A549 (cell line): ENCODE measurements at regions not wholly inside any gene's neighbourhood (a gene's known extent, or its start where the extent isn't known, plus 50 kb on each side); places are given as distances from the start of the nearest gene placed in this dataset.

Experiments
- ATAC-seq, 2 experiments: fragments of 200-7000 bp in 1 of 2; fragments of >200 bp in 1 of 2; cut with Nextera tagmentation in 1 of 2; cut with Tn5 transposase in 1 of 2; 3 replicates each; pipeline versions ENCODE4 v1.8.0 to v1.9.1; 2018 to 2020; ENCODE audit warnings: mild to moderate bottlenecking in 1 of 2, moderate library complexity in 1 of 2
- CTCF ChIA-PET: fragments of 300-600 bp; sonication (Branson Sonifier 250); formaldehyde crosslinking; extraction: SDS; loops from one replicate; lab custom pipeline; 2021; ENCODE audit warnings: antibody characterized with exemption, inconsistent platforms; lab: Yijun Ruan, JAX
- POLR2A ChIA-PET: fragments of 350-600 bp; formaldehyde crosslinking; extraction: SDS; loops from one replicate; lab custom pipeline; 2021; ENCODE audit warnings: antibody characterized with exemption, inconsistent platforms; lab: Yijun Ruan, JAX
- DNase-seq, 2 experiments: peaks; one replicate each; pipeline versions ENCODE4 v3.0.0 to v3.0.0-alpha.2; 2011 to 2016; ENCODE audit warnings: low read depth in 1 of 2, low spot score in 1 of 2
- FAIRE-seq: peaks from 2 replicates; lab custom pipeline; 2011; peaks lifted over from hg19 to GRCh38; lab: Jason Lieb, UNC
- H3K27ac ChIP-seq, 2 experiments: fragments of >200 bp; sonication (Bioruptor Twin); formaldehyde crosslinking; 3 replicates each; pipeline ENCODE4 v1.5.1; 2016 to 2017
- H3K4me1 ChIP-seq: fragments of >200 bp; sonication (Bioruptor Twin); formaldehyde crosslinking; 3 replicates; pipeline ENCODE4 v1.6.1; 2016
- H3K4me2 ChIP-seq: fragments of >200 bp; sonication (Bioruptor Twin); formaldehyde crosslinking; 3 replicates; pipeline ENCODE4 v1.6.1; 2016
- H3K4me3 ChIP-seq: fragments of >200 bp; sonication (Bioruptor Twin); formaldehyde crosslinking; 3 replicates; pipeline ENCODE4 v1.5.1; 2016
- H3K9me3 ChIP-seq: fragments of >200 bp; sonication (Bioruptor Twin); formaldehyde crosslinking; 3 replicates; pipeline ENCODE4 v1.6.1; 2016
- BHLHE40 ChIP-seq: IDR thresholded peaks from 2 replicates; pipeline ENCODE4 v1.6.1; 2012; ENCODE audit warnings: low read depth, low read length, inconsistent platforms
- CBX8 ChIP-seq: fragments of 200-600 bp; sonication (generic); IDR thresholded peaks from 2 replicates; pipeline ENCODE4 v1.6.1; 2016
- CEBPB ChIP-seq, 2 experiments: fragments of >200 bp in 1 of 2; sonication (Bioruptor Twin) in 1 of 2; formaldehyde crosslinking in 1 of 2; IDR thresholded peaks; 2 replicates each; pipeline ENCODE4 v1.6.1; 2012 to 2016
- CHD2 ChIP-seq: fragments of 150-350 bp; IDR thresholded peaks from 2 replicates; pipeline ENCODE4 v1.6.1; 2014; ENCODE audit warnings: low read length; ENCODE audit not compliant: partially characterized antibody
- CHD4 ChIP-seq: fragments of 200-600 bp; sonication (generic); IDR thresholded peaks from 2 replicates; pipeline ENCODE4 v1.6.1; 2016; ENCODE audit warnings: antibody characterized with exemption, mild to moderate bottlenecking, borderline replicate concordance
- EHF ChIP-seq: fragments of 250-450 bp; sonication (Bioruptor Pico); IDR thresholded peaks from 2 replicates; pipeline ENCODE4 v1.5.0; 2020; ENCODE audit warnings: mild to moderate bottlenecking
- EHMT2 ChIP-seq: fragments of 200-600 bp; sonication (generic); IDR thresholded peaks from 2 replicates; pipeline ENCODE4 v1.6.1; 2016; ENCODE audit warnings: antibody characterized with exemption, low read depth, mild to moderate bottlenecking, moderate library complexity
- ESRRA ChIP-seq: fragments of 150-350 bp; IDR thresholded peaks from 2 replicates; pipeline ENCODE4 v1.6.1; 2014; ENCODE audit warnings: mild to moderate bottlenecking, low read length, borderline replicate concordance
- HDAC2 ChIP-seq: fragments of 200-600 bp; sonication (generic); IDR thresholded peaks from 2 replicates; pipeline ENCODE4 v1.6.1; 2016
- HOXA7 ChIP-seq: fragments of 250-450 bp; sonication (Bioruptor Pico); IDR thresholded peaks from 2 replicates; pipeline ENCODE4 v1.5.0; 2020; ENCODE audit warnings: mild to moderate bottlenecking, moderate library complexity
- HOXB13 ChIP-seq: fragments of 250-450 bp; sonication (Bioruptor Pico); IDR thresholded peaks from 2 replicates; pipeline ENCODE4 v1.5.0; 2020; ENCODE audit warnings: low read depth, mild to moderate bottlenecking, moderate library complexity
- MYC ChIP-seq: IDR thresholded peaks from 2 replicates; pipeline ENCODE4 v1.6.1; 2012; ENCODE audit warnings: mild to moderate bottlenecking, inconsistent platforms, low read length, improper control_type of control experiment, borderline replicate concordance
- NFE2L2 ChIP-seq: fragments of 150-350 bp; conservative IDR thresholded peaks from 2 replicates; pipeline ENCODE4 v1.6.1; 2014; ENCODE audit warnings: low read length
- NPAS2 ChIP-seq: fragments of 250-450 bp; sonication (Bioruptor Pico); IDR thresholded peaks from 2 replicates; pipeline ENCODE4 v1.8.0; 2022; ENCODE audit warnings: mild to moderate bottlenecking, moderate library complexity, borderline replicate concordance
- NR3C1 ChIP-seq: fragments of >200 bp; sonication (Bioruptor Twin); formaldehyde crosslinking; IDR thresholded peaks from 3 replicates; pipeline ENCODE4 v1.6.1; 2017
- POLR2A ChIP-seq: IDR thresholded peaks from 2 replicates; pipeline ENCODE4 v1.6.1; 2012; ENCODE audit warnings: mild to moderate bottlenecking, low read length
- POLR2AphosphoS2 ChIP-seq: conservative IDR thresholded peaks from 2 replicates; pipeline ENCODE4 v1.6.1; 2012; ENCODE audit warnings: low read length, improper control_type of control experiment, inconsistent platforms
- RAD21 ChIP-seq, 2 experiments: fragments of >200 bp in 1 of 2; sonication (Bioruptor Twin) in 1 of 2; formaldehyde crosslinking in 1 of 2; IDR thresholded peaks in 1 of 2; conservative IDR thresholded peaks in 1 of 2; 2 replicates in 1 of 2; 3 replicates in 1 of 2; pipeline ENCODE4 v1.6.1; 2012 to 2018; ENCODE audit warnings: inconsistent platforms in 1 of 2
- RFX5 ChIP-seq: fragments of 450-650 bp; IDR thresholded peaks from 2 replicates; pipeline ENCODE4 v1.7.1; 2014; ENCODE audit warnings: antibody characterized with exemption, mild to moderate bottlenecking, moderate library complexity
- SMC3 ChIP-seq: fragments of >200 bp; sonication (Bioruptor Twin); formaldehyde crosslinking; IDR thresholded peaks from 3 replicates; pipeline ENCODE4 v1.6.1; 2018; ENCODE audit warnings: inconsistent platforms
- SREBF2 ChIP-seq: fragments of 450-650 bp; IDR thresholded peaks from 2 replicates; pipeline ENCODE4 v1.6.1; 2014; ENCODE audit warnings: mild to moderate bottlenecking, moderate library complexity
- TFCP2L1 ChIP-seq: fragments of 250-450 bp; sonication (Bioruptor Pico); IDR thresholded peaks from 2 replicates; pipeline ENCODE4 v1.5.0; 2021; ENCODE audit warnings: mild to moderate bottlenecking
- TP53 ChIP-seq: fragments of 250-450 bp; sonication (Bioruptor Pico); IDR thresholded peaks from 2 replicates; pipeline ENCODE4 v1.5.0; 2021; ENCODE audit warnings: mild to moderate bottlenecking, moderate library complexity
- ZC3H11A ChIP-seq: fragments of 450-650 bp; IDR thresholded peaks from 2 replicates; pipeline ENCODE4 v1.6.1; 2014; ENCODE audit warnings: antibody characterized with exemption, mild to moderate bottlenecking
- ZFP36 ChIP-seq: fragments of 450-650 bp; IDR thresholded peaks from 2 replicates; pipeline ENCODE4 v1.6.1; 2014; ENCODE audit warnings: borderline replicate concordance; ENCODE audit not compliant: partially characterized antibody
- ZNF302 ChIP-seq: fragments of 250-450 bp; sonication (Bioruptor Pico); IDR thresholded peaks from 2 replicates; pipeline ENCODE4 v1.9.0; 2021; ENCODE audit warnings: inconsistent platforms, mild to moderate bottlenecking, moderate library complexity
- WGBS: methylation state at CpG from one replicate; pipeline ENCODE4 v1.1.6; 2017; ENCODE audit errors: missing lambda C conversion rate; 5-methylcytosine and 5-hydroxymethylcytosine counted together
- TF ChIP-seq, protein P1 (sequence below): fragments of 450-650 bp; IDR thresholded peaks from 2 replicates; pipeline ENCODE4 v1.6.1; 2014; ENCODE audit warnings: antibody characterized with exemption
- TF ChIP-seq, protein P2 (sequence below): fragments of >200 bp; sonication (Bioruptor Twin); formaldehyde crosslinking; IDR thresholded peaks from 3 replicates; pipeline ENCODE4 v1.5.1; 2016
- TF ChIP-seq, protein P3 (sequence below): IDR thresholded peaks from 2 replicates; pipeline ENCODE4 v1.6.1; 2012; ENCODE audit warnings: low read depth, borderline replicate concordance
- TF ChIP-seq, protein P4 (sequence below): fragments of 250-450 bp; sonication (Bioruptor Pico); IDR thresholded peaks from 2 replicates; pipeline ENCODE4 v1.5.0; 2020; ENCODE audit warnings: low read depth, mild to moderate bottlenecking, moderate library complexity
- TF ChIP-seq, protein P5 (sequence below): fragments of >200 bp; sonication (Bioruptor Twin); formaldehyde crosslinking; IDR thresholded peaks from 3 replicates; pipeline ENCODE4 v1.6.1; 2016

DNA sequence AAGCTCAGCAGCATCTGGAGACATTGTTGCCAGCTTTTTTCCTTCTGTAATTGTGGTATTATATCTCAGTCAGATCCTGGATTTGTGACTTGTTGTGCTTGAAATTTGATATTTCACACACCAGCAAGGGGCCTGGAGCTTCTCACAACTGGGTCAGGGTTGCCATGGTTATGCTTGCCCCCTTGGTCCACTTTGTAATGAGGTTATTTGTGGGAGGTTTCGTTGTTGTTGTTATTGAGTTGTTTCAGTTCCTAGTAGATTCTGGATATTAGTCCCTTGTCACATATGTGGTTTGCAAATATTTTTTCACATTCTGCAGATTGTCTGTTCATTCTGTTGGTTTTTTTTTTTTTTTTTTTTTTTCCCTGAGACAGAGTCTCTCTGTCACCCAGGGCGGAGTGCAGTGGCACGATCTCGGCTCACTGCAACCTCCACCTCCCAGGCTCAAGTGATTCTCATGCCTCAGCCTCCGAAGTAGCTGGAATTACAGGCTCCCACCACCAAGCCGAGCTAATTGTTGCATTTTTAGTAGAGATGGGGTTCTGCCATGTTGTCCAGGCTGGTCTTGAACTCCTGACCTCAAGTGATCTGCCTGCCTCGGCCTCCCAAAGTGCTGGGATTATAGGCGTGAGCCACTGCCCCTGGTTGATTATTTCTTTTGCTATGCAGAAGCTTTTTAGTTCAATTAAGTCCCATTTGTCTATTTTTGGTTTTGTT is 80.6 kb upstream of the ETV6 start:
- ATAC-seq (no peak), DNase-seq (no peak), FAIRE-seq (no peak)
- Histone ChIP-seq H3K27ac (no peak overlapping the region), H3K4me1 (no peaks in the 10 kb centered on the region), H3K4me3 (no peak overlapping the region), H3K9me3 (peaks cover under 1% of the 10 kb centered on the region; the same call in 1 of the 3 replicates), H3K4me2 (no peak overlapping the region)
- no peak for TF ChIP-seq NFE2L2
- TF ChIP-seq, protein P1, sequence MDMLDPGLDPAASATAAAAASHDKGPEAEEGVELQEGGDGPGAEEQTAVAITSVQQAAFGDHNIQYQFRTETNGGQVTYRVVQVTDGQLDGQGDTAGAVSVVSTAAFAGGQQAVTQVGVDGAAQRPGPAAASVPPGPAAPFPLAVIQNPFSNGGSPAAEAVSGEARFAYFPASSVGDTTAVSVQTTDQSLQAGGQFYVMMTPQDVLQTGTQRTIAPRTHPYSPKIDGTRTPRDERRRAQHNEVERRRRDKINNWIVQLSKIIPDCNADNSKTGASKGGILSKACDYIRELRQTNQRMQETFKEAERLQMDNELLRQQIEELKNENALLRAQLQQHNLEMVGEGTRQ, result no peak
- TF ChIP-seq BHLHE40, result no peak
- TF ChIP-seq CBX8, result peak; percentile 52; the same call in 1 of the 2 replicates
- no peak for TF ChIP-seq CHD4
- no peak for TF ChIP-seq ZC3H11A
- no peak for TF ChIP-seq TP53 (CRISPR knock-in tag)
- TF ChIP-seq POLR2AphosphoS2, result no peak
- 43% methylated on average over 7 of the region's 8 CpGs for whole genome bisulfite sequencing
- ChIA-PET CTCF (interaction anchor here (1.1 to 1.6 kb wide), 2 partner anchors 10 to 11 kb away, joined by 3 to 4 read pairs; no protein-coding TSS in a partner anchor), POLR2A (no interaction called here)

DNA sequence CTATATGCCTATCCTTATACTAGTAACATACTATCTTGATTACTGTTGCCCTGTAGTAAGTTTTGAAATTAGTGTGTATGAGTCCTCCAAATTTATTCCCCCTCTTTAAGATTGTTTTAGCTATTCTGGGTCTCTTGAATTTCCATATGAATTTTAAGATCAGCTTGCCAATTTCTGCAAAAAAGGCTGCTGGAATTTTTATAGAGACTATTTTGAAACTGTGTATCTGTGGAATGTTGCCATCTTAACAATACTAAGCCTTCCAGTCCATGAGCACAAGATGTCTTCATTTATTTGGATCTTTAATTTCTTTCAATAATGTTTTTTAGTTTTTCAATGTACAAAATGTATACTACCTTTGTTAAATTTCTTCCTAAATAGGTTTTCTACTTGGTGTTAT is 79.8 kb upstream of the ETV6 start:
- POLR2A ChIA-PET, result no interaction called here
- Histone ChIP-seq H3K4me1 (no peaks in the 10 kb centered on the region), H3K9me3 (peaks cover 4% of the 10 kb centered on the region; the same call in 1 of the 3 replicates), H3K27ac (no peak overlapping the region), H3K4me3 (no peak overlapping the region), H3K4me2 (no peak overlapping the region)
- FAIRE-seq (no peak), ATAC-seq (no peak), DNase-seq (no peak)
- CTCF ChIA-PET, result interaction anchor here (1.1 to 1.6 kb wide), 2 partner anchors 9 to 12 kb away, joined by 3 to 4 read pairs; no protein-coding TSS in a partner anchor
- TF ChIP-seq ZNF302 (CRISPR knock-in tag) (no peak), POLR2A (no peak), HOXA7 (CRISPR knock-in tag) (no peak), EHF (CRISPR knock-in tag) (no peak), NR3C1 (no peak), CBX8 (no peak), CHD2 (no peak), ESRRA (no peak), RFX5 (no peak), HOXB13 (no peak), RAD21 (conservative IDR thresholded peaks at IDR 0.05 in 1 of 2, IDR thresholded peaks at IDR 0.05 in 1 of 2) (no peak), TP53 (CRISPR knock-in tag) (no peak), TFCP2L1 (no peak), CEBPB (IDR thresholded peaks at IDR 0.05) (no peak), ZC3H11A (no peak)
- TF ChIP-seq, protein P2, sequence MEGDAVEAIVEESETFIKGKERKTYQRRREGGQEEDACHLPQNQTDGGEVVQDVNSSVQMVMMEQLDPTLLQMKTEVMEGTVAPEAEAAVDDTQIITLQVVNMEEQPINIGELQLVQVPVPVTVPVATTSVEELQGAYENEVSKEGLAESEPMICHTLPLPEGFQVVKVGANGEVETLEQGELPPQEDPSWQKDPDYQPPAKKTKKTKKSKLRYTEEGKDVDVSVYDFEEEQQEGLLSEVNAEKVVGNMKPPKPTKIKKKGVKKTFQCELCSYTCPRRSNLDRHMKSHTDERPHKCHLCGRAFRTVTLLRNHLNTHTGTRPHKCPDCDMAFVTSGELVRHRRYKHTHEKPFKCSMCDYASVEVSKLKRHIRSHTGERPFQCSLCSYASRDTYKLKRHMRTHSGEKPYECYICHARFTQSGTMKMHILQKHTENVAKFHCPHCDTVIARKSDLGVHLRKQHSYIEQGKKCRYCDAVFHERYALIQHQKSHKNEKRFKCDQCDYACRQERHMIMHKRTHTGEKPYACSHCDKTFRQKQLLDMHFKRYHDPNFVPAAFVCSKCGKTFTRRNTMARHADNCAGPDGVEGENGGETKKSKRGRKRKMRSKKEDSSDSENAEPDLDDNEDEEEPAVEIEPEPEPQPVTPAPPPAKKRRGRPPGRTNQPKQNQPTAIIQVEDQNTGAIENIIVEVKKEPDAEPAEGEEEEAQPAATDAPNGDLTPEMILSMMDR, result no peak

DNA sequence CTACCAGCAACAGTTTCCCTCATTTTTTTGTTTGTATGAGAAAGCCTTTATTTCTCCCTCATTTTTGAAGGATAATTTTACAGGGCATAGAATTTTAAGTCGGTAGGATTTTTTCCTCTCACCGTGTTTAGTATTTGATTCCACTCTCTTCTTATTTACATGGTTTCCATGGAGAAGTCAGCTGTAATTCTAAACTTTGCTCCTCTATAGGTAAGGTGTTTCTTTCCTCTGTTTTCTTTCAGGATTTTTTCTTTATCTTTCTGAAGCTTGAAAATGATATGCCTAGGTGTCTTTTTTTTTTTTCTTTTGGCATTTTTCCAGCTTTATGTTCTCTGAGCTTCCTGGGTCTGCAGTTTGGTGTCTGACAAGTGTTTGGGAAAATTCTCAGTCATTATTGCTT is 75.6 kb upstream of the ETV6 start:
- POLR2A ChIA-PET, result no interaction called here
- CTCF ChIA-PET, result interaction anchor here (15.3 kb wide), 1 partner anchor 462 kb away, joined by 271 read pairs; no protein-coding TSS in a partner anchor
- FAIRE-seq, result no peak
- TF ChIP-seq MYC (no peak), NPAS2 (CRISPR knock-in tag) (no peak), POLR2AphosphoS2 (no peak), ZFP36 (no peak), HOXB13 (no peak), POLR2A (no peak), EHMT2 (no peak), HDAC2 (no peak), HOXA7 (CRISPR knock-in tag) (no peak), SMC3 (no peak), SREBF2 (no peak), RFX5 (no peak)
- TF ChIP-seq, protein P3, sequence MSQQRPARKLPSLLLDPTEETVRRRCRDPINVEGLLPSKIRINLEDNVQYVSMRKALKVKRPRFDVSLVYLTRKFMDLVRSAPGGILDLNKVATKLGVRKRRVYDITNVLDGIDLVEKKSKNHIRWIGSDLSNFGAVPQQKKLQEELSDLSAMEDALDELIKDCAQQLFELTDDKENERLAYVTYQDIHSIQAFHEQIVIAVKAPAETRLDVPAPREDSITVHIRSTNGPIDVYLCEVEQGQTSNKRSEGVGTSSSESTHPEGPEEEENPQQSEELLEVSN, result no peak
- TF ChIP-seq, protein P4, sequence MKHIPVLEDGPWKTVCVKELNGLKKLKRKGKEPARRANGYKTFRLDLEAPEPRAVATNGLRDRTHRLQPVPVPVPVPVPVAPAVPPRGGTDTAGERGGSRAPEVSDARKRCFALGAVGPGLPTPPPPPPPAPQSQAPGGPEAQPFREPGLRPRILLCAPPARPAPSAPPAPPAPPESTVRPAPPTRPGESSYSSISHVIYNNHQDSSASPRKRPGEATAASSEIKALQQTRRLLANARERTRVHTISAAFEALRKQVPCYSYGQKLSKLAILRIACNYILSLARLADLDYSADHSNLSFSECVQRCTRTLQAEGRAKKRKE (CRISPR knock-in tag), result no peak
- TF ChIP-seq, protein P5, sequence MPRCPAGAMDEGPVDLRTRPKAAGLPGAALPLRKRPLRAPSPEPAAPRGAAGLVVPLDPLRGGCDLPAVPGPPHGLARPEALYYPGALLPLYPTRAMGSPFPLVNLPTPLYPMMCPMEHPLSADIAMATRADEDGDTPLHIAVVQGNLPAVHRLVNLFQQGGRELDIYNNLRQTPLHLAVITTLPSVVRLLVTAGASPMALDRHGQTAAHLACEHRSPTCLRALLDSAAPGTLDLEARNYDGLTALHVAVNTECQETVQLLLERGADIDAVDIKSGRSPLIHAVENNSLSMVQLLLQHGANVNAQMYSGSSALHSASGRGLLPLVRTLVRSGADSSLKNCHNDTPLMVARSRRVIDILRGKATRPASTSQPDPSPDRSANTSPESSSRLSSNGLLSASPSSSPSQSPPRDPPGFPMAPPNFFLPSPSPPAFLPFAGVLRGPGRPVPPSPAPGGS, result no peak
- TF ChIP-seq, all 56 proteins: peak for 0
- Histone ChIP-seq H3K4me3 (no peak overlapping the region), H3K27ac (no peak overlapping the region), H3K9me3 (peaks cover 4% of the 10 kb centered on the region; the same call in 1 of the 3 replicates), H3K4me1 (no peaks in the 10 kb centered on the region; the same call in 2 of the 3 replicates), H3K4me2 (no peak overlapping the region)
- WGBS, result 67% methylated on average over 2 of the region's 2 CpGs
- no peak for DNase-seq
- ATAC-seq, result no peak
